K562 (cell line): ENCODE measurements at regions not wholly inside any gene's neighbourhood (a gene's known extent, or its start where the extent isn't known, plus 50 kb on each side); places are given as distances from the start of the nearest gene placed in this dataset.

Experiments used
- FOXP1 ChIP-seq: sonication (generic); formaldehyde crosslinking; IDR thresholded peaks from 2 replicates; pipeline ENCODE4 v1.8.0; 2022; ENCODE audit warnings: mild to moderate bottlenecking, missing genetic modification reagents
- NR4A1 ChIP-seq, 2 experiments: fragments of 250-450 bp in 1 of 2; fragments of 450-650 bp in 1 of 2; sonication (Bioruptor Pico) in 1 of 2; IDR thresholded peaks; 2 replicates each; pipeline versions ENCODE4 v1.4.0 to v1.6.1; 2016 to 2020; ENCODE audit warnings: mild to moderate bottlenecking in 2 of 2, missing compliant biosample characterization in 1 of 2, missing genetic modification characterization in 1 of 2, moderate library complexity in 1 of 2
- WHSC1 ChIP-seq: IDR thresholded peaks from one replicate; pipeline ENCODE4 v1.6.1; 2012; ENCODE audit warnings: low read length, control low read depth, inconsistent platforms
- ZBTB11 ChIP-seq, 3 experiments: fragments of 200-800 bp in 1 of 3; fragments of 250-450 bp in 1 of 3; fragments of 450-650 bp in 1 of 3; sonication (Bioruptor Pico) in 1 of 3; sonication (Bioruptor generic) in 1 of 3; formaldehyde crosslinking in 1 of 3; IDR thresholded peaks; 2 replicates each; pipeline versions ENCODE4 v1.6.1 to v1.8.0; 2016 to 2022; ENCODE audit warnings: mild to moderate bottlenecking in 2 of 3, missing genetic modification characterization in 2 of 3, missing compliant biosample characterization in 1 of 3, moderate library complexity in 1 of 3
- ZBTB40 ChIP-seq, 2 experiments: fragments of 450-650 bp in 1 of 2; sonication (generic) in 1 of 2; formaldehyde crosslinking in 1 of 2; IDR thresholded peaks; 2 replicates each; pipeline versions ENCODE4 v1.7.1 to v1.9.0; 2016 to 2022; ENCODE audit warnings: inconsistent platforms in 1 of 2, mild to moderate bottlenecking in 1 of 2, missing genetic modification reagents in 1 of 2
- ZNF140 ChIP-seq: fragments of 250-450 bp; sonication (Bioruptor Pico); IDR thresholded peaks from 2 replicates; pipeline ENCODE4 v1.8.0; 2021; ENCODE audit warnings: moderate library complexity, mild to moderate bottlenecking, inconsistent platforms

GRCh38 chr1:106619827-106620134, 436.7 kb upstream of the PRMT6 start (continued):
- TF ChIP-seq ZBTB40 (IDR thresholded peaks at IDR 0.05) (no peak), ZBTB40 (CRISPR knock-in tag; IDR thresholded peaks at IDR 0.05) (no peak), FOXP1 (no peak), WHSC1 (no peak), ZNF140 (CRISPR knock-in tag) (no peak), ZBTB11 (CRISPR knock-in tag; IDR thresholded peaks at IDR 0.05) (no peak), NR4A1 (CRISPR knock-in tag; IDR thresholded peaks at IDR 0.05) (no peak), NR4A1 (tag; IDR thresholded peaks at IDR 0.05) (no peak)
- TF ChIP-seq, all 486 proteins: peak for 0
